C4-2B (cell line): ENCODE measurements at regions not wholly inside any gene's neighbourhood (a gene's known extent, or its start where the extent isn't known, plus 50 kb on each side); places are given as distances from the start of the nearest gene placed in this dataset.

Experiments
- CTCF ChIP-seq: fragments of 450-650 bp; conservative IDR thresholded peaks from 2 replicates; pipeline ENCODE4 v1.5.1; 2017; ENCODE audit warnings: mild to moderate bottlenecking
- ZFX ChIP-seq: fragments of 450-650 bp; IDR thresholded peaks from 2 replicates; pipeline ENCODE4 v1.6.1; 2017

DNA sequence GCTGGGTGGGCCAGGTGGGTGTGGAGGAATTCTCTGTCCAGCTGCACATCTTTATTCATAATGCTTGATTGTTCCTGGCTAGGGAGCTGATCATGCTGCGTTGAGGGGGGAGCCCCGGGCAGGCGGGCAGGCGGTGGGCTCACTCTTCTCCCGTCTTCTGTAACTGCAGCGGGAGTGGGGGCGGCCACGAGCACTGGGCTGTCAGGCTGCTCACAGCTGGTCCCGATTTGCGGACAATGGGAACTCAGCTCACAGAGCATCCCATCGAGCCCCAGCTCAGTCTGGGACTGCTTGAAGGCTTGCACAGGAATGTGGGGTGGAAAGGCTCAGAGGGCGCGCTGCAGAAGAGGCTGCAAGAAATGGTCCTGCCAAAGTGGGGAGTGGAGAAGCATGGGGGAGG, 63.8 kb downstream of the EFNB1 start:
- no peak for TF ChIP-seq CTCF
- no peak for TF ChIP-seq ZFX
